ENCODE measurements at regions not wholly inside any gene's neighbourhood (a gene's known extent, or its start where the extent isn't known, plus 50 kb on each side); places are given as distances from the start of the nearest gene placed in this dataset.
"Not testable (repeated sequence)": the region's sequence is repeated elsewhere in the genome, so short reads cannot be mapped to it uniquely, and the experiment has no call there.

DNA sequence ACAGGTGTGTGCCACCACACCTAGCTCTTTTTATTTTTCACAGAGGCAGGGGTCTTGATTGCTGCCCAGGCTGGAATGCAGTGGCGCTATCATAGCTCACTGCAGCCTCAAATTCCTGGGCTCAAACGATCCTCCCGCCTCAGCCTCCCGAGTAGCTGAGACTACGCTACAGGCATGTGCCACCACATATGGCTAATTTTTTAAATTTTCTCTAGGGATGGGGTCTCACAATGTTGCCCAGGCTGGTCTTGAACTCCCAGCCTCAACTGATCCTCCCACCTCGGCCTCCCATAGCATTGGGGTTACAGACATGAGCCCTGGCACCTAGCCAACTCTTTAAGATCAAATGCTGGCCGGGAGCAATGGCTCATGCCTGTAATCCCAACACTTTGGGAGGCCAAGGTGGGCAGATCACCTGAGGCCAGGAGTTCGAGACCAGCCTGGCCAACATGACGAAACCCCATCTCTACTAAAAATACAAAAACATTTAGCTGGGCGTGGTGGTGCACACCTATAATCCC is 50.6 kb upstream of the MYL10 start:
- DNase-seq (ENCODE audit: extremely low read depth in 1 of 11, low read depth in 9 of 11, low spot score in 4 of 11): not testable (repeated sequence)

DNA sequence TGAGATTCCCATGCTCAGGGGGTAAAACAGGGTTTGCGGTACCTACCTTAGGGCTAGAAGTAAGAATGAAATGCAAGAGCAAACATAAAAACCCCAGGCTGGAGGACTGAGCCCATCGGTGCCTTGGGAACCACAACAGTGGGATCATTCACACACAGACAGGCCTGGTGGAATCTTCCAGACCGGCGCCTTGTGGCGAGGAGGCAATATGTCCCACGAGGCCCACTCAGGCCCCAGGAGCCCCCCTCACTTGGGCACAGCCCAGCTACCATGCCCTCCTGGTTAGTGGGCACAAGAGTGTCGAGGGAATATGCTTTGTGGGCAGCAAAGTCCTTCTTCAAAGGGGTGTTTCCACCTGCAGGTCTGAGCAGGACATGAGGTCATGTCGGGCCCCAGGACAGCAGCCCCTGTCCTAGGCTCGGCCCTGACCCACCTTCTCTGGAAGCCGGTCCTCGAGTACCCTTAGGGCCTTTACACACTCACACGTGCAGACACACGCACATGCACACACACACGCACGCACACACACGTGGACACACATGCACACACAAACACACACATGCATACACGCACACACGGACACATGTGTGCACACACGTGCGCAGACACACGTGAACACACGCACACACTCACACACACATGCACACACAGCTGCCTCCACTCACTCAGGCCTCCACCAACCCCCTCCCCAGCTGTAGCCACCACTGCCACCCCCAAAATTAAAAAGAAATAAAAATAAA is 51.5 kb upstream of the MYL10 start:
- DNase-seq (ENCODE audit: extremely low read depth in 1 of 11, low read depth in 9 of 11, low spot score in 4 of 11): no peak

DNA sequence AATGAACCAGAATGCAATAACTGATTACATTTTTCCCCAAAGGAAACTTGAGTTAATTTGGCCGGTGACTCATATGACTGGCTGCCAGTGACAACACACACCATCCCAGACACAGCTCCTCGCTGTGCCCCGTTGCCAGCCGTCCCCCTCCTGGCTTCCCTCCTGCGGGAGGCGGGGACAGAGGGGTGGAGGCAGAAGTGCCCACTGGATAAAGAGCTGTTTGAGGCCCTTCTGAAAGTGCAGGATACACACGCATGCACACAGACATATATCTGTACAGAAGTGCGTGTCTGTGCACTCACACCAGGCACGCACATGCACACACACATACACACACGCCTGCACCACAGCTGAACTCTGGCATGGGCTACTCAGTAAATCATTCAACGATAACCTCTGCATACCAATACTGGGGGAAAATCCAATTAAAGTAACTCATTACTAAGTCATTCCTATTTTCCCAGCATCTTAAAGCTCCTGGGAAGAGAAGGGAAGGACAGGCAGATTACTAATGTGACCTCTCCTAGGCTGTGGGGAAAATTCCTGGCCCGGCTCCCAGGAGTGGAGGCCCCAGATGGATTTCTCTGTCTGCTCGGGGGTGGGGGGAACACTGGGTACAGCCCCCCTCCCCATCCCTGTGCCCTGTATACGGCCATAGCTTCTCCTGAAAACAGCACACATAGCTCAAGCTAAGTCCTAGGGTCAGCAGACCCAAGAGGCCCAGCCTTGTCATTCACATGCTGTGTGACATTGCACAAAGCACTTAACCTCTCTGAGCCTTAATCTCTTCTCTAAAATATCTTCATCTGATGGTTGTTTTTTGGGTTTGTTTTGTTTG is 52.3 kb upstream of the MYL10 start:
- DNase-seq (ENCODE audit: extremely low read depth in 1 of 11, low read depth in 9 of 11, low spot score in 4 of 11): peak in 5 of 11 donors; percentile 50 to 72 (median 59)

DNA sequence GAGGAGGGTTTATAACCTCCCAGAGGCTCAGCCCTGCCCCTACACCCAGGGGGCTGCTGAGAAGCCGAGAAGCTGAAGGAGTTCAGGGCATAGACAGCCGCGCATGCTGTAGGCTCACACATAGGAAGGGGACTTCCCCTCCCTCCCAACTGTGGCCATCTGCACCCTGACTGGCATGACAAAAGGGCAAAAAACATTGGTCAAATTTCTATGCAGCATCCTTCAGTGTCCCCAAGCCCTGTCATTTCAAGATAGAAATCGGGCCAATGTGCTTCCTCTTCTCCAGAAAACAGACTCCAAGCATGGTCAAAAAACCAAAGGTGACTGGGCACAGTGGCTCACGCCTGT is 55.9 kb upstream of the MYL10 start:
- no peak for DNase-seq (ENCODE audit: extremely low read depth in 1 of 11, low read depth in 9 of 11, low spot score in 4 of 11)

- DNase-seq (ENCODE audit: extremely low read depth in 1 of 11, low read depth in 9 of 11, low spot score in 4 of 11): no peak
Observed at GRCh38 chr7:101686030-101686429, 56.9 kb upstream of the MYL10 start.

- DNase-seq (ENCODE audit: extremely low read depth in 1 of 11, low read depth in 9 of 11, low spot score in 4 of 11): no peak
Observed at GRCh38 chr7:101687081-101687480, 58.0 kb upstream of the MYL10 start.

GRCh38 chr7:101687791-101688182 is 58.7 kb upstream of the MYL10 start:
- DNase-seq (ENCODE audit: extremely low read depth in 1 of 11, low read depth in 9 of 11, low spot score in 4 of 11): no peak

DNA sequence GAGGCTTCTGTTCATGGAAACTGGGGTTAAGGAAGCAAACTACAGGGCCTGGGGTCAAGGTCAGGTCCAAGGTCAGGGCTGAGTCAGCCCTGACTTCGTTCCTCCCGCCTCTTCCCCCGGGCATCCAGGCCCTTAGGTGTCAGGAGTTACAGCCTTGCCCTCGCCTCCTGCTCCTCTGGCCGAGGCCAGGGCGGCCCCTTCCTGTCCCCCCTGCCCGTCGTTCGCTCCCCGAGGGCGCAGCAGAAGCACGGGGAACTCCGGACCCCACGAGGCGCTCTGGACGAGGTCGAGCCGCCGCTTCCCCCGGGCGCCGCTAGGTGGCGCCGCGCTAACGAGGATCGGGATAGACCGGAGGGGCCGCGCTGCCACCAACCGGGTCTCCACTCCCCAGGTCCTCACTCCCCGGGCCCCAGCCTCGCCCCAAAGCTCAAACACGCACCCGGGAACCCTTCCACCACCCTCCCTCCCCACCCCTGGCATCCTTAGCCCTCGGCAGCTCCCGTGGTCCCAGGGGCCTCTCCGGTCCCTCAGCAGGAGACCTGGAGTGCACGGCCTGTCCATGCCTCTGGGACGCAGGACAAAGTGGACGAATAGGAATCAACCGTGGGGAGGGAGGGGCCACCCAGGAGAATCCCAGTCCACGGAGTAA is 59.2 kb upstream of the MYL10 start:
- peak in 3 of 11 donors; percentile 49 to 62 (median 62) for DNase-seq (ENCODE audit: extremely low read depth in 1 of 11, low read depth in 9 of 11, low spot score in 4 of 11)

DNA sequence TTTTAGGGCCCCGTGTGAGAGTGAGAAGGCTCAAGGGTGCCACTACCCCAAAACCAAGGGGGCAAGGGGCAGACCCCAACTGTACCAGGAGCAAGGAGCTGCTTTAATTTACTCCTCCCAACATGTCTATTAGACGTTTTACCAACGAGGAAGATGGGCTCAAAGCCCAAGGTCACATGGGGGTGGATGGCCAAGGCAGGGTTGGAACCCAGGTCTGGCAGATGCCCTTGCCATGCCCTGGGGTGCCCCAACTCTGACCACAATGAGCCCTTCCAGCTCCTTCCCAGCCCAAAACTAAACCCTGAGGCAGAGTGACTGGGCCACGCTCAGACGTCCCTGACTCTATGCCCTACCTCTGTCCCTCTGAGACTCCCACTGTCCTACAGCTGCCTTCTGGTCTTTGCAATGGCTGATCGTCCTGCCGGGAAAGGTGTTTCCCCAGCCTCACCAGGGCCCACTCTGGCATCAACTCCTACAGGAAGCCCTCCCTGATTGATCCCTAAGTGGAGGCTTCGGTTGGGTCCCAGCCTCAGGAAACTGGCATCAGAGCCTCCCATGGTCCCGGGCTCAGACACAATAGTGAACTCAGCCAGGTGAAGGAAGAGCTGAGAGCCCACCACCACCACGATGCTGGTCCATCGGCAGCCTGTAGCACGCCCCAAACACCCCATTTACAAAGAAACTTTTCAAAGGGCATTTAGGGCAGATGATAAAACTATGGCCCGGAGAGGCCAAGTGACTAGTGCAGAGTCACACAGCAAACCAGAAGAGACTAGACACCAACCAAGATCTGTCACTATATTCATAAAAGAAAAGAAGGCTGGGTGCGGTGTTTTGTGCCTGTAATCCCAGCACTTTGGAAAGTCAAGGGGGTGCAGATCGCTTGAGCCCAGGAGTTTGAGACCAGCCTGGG is 60.2 kb upstream of the MYL10 start:
- no peak for DNase-seq (ENCODE audit: extremely low read depth in 1 of 11, low read depth in 9 of 11, low spot score in 4 of 11)

DNA sequence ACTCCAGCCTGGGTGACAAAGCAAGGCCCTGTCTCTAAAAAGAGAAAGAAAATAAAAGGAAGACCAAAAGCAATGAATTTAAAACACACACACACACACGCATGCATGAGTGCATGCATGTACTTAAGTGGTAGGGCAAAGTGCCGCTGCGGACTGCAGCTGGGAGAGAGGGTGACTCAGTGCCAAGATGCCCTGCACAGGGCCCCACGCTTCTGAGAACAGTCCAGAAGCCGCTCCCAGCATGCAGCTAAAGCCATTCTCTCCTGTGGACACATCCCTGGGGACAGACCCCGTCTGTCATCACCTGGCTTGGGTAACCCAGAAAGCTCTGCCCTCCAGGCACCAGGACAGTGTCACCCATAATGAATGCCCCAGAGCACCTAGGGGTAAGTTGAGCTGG is 61.0 kb upstream of the MYL10 start:
- no peak for DNase-seq (ENCODE audit: extremely low read depth in 1 of 11, low read depth in 9 of 11, low spot score in 4 of 11)

DNA sequence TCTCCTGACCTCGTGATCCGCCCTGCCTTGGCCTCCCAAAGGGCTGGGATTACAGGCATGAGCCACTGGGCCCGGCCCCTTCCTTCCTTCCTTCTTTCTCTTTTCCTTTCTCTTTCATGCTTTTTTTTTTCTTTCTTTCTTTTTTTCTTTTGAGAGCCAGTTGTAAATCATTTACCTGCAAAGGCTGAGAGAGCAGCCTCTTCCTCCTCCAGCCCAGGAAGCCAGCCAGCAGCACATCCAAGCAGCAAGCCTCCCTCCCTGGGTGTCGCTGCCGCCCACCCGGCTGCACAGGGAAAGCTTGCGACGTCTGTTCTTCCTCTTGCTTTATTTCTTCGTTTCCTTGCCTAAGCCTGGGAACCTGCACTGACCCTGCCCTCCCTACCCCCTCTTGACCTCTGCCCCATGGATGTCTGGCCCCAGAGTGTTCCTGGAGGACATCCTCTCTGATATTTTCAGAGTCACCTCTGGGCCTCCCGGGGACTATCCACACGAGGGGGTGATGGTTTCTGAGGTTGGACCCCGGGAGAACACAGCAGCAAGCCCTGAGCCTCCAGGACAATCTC is 62.8 kb upstream of the MYL10 start:
- DNase-seq (ENCODE audit: extremely low read depth in 1 of 11, low read depth in 9 of 11, low spot score in 4 of 11): peak in 2 of 11 donors; percentile 47 to 57

DNA sequence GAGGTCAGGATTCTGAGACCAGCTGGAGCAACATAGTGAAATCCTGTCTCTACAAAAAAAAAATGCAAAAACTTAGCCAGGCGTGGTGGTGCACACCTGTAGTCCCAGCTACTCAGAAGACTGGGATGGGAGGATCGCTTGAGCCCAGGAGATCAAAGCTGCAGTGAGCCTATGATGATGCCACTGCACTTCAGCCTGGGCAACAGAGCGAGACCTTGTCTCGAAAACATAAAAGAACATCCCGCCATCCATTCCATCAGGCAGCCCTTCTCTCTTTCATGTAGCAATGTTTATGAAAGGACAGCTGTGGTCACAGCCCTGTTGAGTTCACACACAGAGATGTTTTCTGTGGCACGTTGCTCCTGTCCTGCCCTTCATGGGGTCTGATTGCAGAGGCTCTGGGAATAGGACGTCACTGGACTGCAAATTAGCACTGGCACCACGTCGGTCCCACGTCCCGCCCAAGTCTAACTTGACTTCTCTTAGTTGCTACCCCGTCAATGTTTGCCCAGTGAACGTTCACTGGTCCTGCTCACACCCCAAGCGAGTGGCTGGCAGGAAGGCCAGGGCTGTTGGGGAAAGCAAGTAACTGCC is 64.5 kb upstream of the MYL10 start:
- DNase-seq (ENCODE audit: extremely low read depth in 1 of 11, low read depth in 9 of 11, low spot score in 4 of 11): no peak

DNA sequence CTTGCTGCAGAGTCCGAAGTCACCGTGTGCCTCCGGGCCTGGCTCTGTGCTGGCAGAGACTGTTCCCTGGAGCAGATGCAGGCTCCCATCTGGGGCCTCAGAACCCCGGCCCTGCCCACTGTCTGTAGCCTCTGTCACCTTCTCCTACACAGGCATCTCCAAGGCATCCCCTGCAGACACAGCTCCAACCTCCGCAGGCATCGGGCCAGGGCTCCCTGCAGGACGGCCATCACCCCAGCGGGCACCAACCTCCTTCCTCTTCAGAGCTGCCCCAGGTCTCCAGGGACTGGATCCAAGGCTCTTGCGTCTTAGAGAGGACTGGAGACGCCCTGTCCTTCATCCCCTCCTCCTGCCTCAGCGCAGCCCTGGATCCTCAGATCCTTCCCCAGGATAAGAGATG is 69.9 kb upstream of the MYL10 start:
- no peak for DNase-seq (ENCODE audit: extremely low read depth in 1 of 11, low read depth in 9 of 11, low spot score in 4 of 11)

GRCh38 chr7:101699399-101699798 is 70.3 kb upstream of the MYL10 start:
- no peak for DNase-seq (ENCODE audit: extremely low read depth in 1 of 11, low read depth in 9 of 11, low spot score in 4 of 11)

GRCh38 chr7:101699881-101700823 is 71.1 kb upstream of the MYL10 start:
- DNase-seq (ENCODE audit: extremely low read depth in 1 of 11, low read depth in 9 of 11, low spot score in 4 of 11): no peak

- no peak for DNase-seq (ENCODE audit: extremely low read depth in 1 of 11, low read depth in 9 of 11, low spot score in 4 of 11)
Observed at GRCh38 chr7:101701153-101701794, 72.2 kb upstream of the MYL10 start.

GRCh38 chr7:101702362-101702850 is 73.3 kb upstream of the MYL10 start:
- no peak for DNase-seq (ENCODE audit: extremely low read depth in 1 of 11, low read depth in 9 of 11, low spot score in 4 of 11)

Data from renal cortex interstitium (tissue), 11 donors.